ENCODE measurements at regions not wholly inside any gene's neighbourhood (a gene's known extent, or its start where the extent isn't known, plus 50 kb on each side); places are given as distances from the start of the nearest gene placed in this dataset.

DNA sequence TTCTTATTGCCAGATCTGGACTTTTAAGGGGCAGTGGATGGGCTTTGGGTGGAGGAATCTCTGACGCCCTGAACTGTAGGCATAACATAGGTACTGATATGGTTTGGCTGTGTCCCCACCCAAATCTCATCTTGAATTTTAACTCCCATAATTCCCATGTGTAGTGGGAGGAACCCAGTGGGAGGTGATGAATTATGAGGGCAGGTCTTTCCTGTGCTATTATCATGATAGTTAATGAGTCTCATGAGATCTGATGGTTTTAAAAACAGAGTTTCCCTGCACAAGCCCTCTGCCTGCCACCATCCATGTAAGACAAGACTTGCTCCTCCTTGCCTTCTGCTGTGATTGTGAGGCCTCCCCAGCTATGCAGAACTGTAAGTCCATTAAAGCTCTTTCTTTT, 160.0 kb upstream of the CRY1 start:
- TF ChIP-seq CTCF (IDR thresholded peaks at IDR 0.05; ENCODE audit: extremely low read depth in 1 of 2, insufficient read depth in 1 of 2, low read depth in 1 of 2, low read length in 2 of 2) = no peak
- TF ChIP-seq, protein P1, sequence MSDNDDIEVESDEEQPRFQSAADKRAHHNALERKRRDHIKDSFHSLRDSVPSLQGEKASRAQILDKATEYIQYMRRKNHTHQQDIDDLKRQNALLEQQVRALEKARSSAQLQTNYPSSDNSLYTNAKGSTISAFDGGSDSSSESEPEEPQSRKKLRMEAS (IDR thresholded peaks at IDR 0.05; ENCODE audit: insufficient read depth, insufficient read length) = no peak
- TF ChIP-seq EZH2 (IDR thresholded peaks at IDR 0.05; ENCODE audit: borderline replicate concordance, low read depth, low read length, severe bottlenecking) = no peak
- TF ChIP-seq POLR2AphosphoS5 (IDR thresholded peaks at IDR 0.05; ENCODE audit: insufficient read depth, low read depth, low read length) = no peak
- TF ChIP-seq POLR2A (IDR thresholded peaks at IDR 0.05; ENCODE audit: low read depth, low read length) = no peak
- no peak for TF ChIP-seq MYC (IDR thresholded peaks at IDR 0.05; ENCODE audit: low read depth, low read length)
